ENCODE measurements at regions not wholly inside any gene's neighbourhood (a gene's known extent, or its start where the extent isn't known, plus 50 kb on each side); places are given as distances from the start of the nearest gene placed in this dataset.

GRCh38 chr11:27234961-27235360, 128.1 kb downstream of the CCDC34 start:
- TF ChIP-seq POLR2A (IDR thresholded peaks at IDR 0.05; ENCODE audit: low read depth, low read length) (no peak), POLR2AphosphoS5 (IDR thresholded peaks at IDR 0.05; ENCODE audit: low read depth, low read length) (no peak), TAF1 (IDR thresholded peaks at IDR 0.05; ENCODE audit: low read depth, low read length) (no peak)

Data from GM12891 (cell line).